Neural cell (in vitro differentiated cells): ENCODE measurements at regions not wholly inside any gene's neighbourhood (a gene's known extent, or its start where the extent isn't known, plus 50 kb on each side); places are given as distances from the start of the nearest gene placed in this dataset.

Experiments used
- CTCF ChIP-seq: fragments of 450-650 bp; IDR thresholded peaks from 2 replicates; pipeline ENCODE4 v1.5.1; 2014; ENCODE audit warnings: antibody characterized with exemption, mild to moderate bottlenecking, moderate library complexity; ENCODE audit not compliant: poor library complexity, severe bottlenecking
- MXI1 ChIP-seq: fragments of 450-650 bp; conservative IDR thresholded peaks from 2 replicates; pipeline ENCODE4 v1.6.1; 2014; ENCODE audit warnings: antibody characterized with exemption, mild to moderate bottlenecking; ENCODE audit not compliant: poor library complexity, severe bottlenecking
- TAF1 ChIP-seq: IDR thresholded peaks from 2 replicates; pipeline ENCODE4 v1.6.1; 2012; ENCODE audit warnings: low read depth

- TF ChIP-seq CTCF (no peak), MXI1 (no peak), TAF1 (no peak)
These were observed 856.6 kb downstream of the GLUD2 start for GRCh38 chrX:121903961-121904360.
